Gastrocnemius medialis (tissue), 4 donors: ENCODE measurements at regions not wholly inside any gene's neighbourhood (a gene's known extent, or its start where the extent isn't known, plus 50 kb on each side); places are given as distances from the start of the nearest gene placed in this dataset.

ENCODE experiments used
- CTCF ChIP-seq, 5 experiments: fragments of 450-650 bp in 3 of 5; fragments of 200-600 bp in 2 of 5; sonication (generic) in 2 of 5; IDR thresholded peaks in 4 of 5; conservative IDR thresholded peaks in 1 of 5; 1 replicate in 4 of 5; 2 replicates in 1 of 5; pipeline ENCODE4 v1.5.1; 2016 to 2019; ENCODE audit warnings: antibody characterized with exemption in 5 of 5, mild to moderate bottlenecking in 3 of 5, moderate library complexity in 3 of 5
- POLR2A ChIP-seq, 2 donors: fragments of 450-650 bp; IDR thresholded peaks; one replicate each; pipeline ENCODE4 v1.6.1; 2017; ENCODE audit warnings: antibody characterized with exemption in 2 of 2, mild to moderate bottlenecking in 2 of 2, moderate library complexity in 2 of 2

GRCh38 chr13:104962411-104962810 lies 1573.1 kb downstream of the EFNB2 start:
- no peak for TF ChIP-seq CTCF (IDR thresholded peaks at IDR 0.05 in 4 of 5, conservative IDR thresholded peaks at IDR 0.05 in 1 of 5)
- no peak for TF ChIP-seq POLR2A (IDR thresholded peaks at IDR 0.05)
